Hepatocyte (in vitro differentiated cells): ENCODE measurements at regions not wholly inside any gene's neighbourhood (a gene's known extent, or its start where the extent isn't known, plus 50 kb on each side); places are given as distances from the start of the nearest gene placed in this dataset.

ENCODE experiments used
- CTCF ChIP-seq: fragments of 200-600 bp; sonication (generic); IDR thresholded peaks from 2 replicates; pipeline ENCODE4 v1.5.1; 2016; ENCODE audit warnings: antibody characterized with exemption, mild to moderate bottlenecking; ENCODE audit not compliant: poor library complexity
- EZH2 ChIP-seq: fragments of 200-600 bp; sonication (generic); IDR thresholded peaks from 2 replicates; pipeline ENCODE4 v1.6.1; 2016; ENCODE audit warnings: antibody characterized with exemption, mild to moderate bottlenecking, borderline replicate concordance
- EZH2phosphoT487 ChIP-seq: fragments of 200-600 bp; sonication (generic); IDR thresholded peaks from one replicate; pipeline ENCODE4 v1.6.1; 2018; ENCODE audit warnings: antibody characterized with exemption, mild to moderate bottlenecking, low read depth, moderate library complexity; ENCODE audit not compliant: unreplicated experiment, severe bottlenecking

- no peak for TF ChIP-seq CTCF
- no peak for TF ChIP-seq EZH2
- TF ChIP-seq EZH2phosphoT487, result no peak
Measured at GRCh38 chr2:150388289-150388625, 99.2 kb downstream of the RND3 start.
